Endothelial cell of umbilical vein (primary cell): ENCODE measurements at regions not wholly inside any gene's neighbourhood (a gene's known extent, or its start where the extent isn't known, plus 50 kb on each side); places are given as distances from the start of the nearest gene placed in this dataset.

Experiments used
- BruUV-seq: library from RNA; stranded (reverse); fragments of 400-500 nt; replicated peaks from 2 replicates; lab custom pipeline; 2021; lab: Mats Ljungman, UMichigan
- CTCF ChIA-PET: fragments of 300-600, 350-600 bp; sonication (Branson Sonifier 250); formaldehyde crosslinking; loops from one replicate; lab custom pipeline; 2021; ENCODE audit warnings: antibody characterized with exemption, inconsistent platforms; lab: Charles Lee
- POLR2A ChIA-PET: fragments of 300-600, 350-600 bp; sonication (Branson Sonifier 250); formaldehyde crosslinking; loops from one replicate; lab custom pipeline; 2021; ENCODE audit warnings: antibody characterized with exemption, inconsistent platforms; lab: Charles Lee
- DNase-seq: peaks from one replicate; pipeline ENCODE4 v3.0.0-alpha.2; 2011; ENCODE audit warnings: low read depth, low spot score
- FAIRE-seq: peaks from 2 replicates; lab custom pipeline; 2011; peaks lifted over from hg19 to GRCh38; lab: Jason Lieb, UNC
- H2AFZ ChIP-seq: 2 replicates; pipeline ENCODE4 v1.6.0; 2012; ENCODE audit warnings: low read depth, low read length, control low read depth, inconsistent platforms
- H3K27ac ChIP-seq: 2 replicates; pipeline ENCODE4 v1.5.1; 2011; ENCODE audit warnings: low read depth, mild to moderate bottlenecking, control low read depth, low read length, moderate library complexity; ENCODE audit not compliant: insufficient read depth
- H3K27me3 ChIP-seq, 2 experiments: 2 replicates each; pipeline versions ENCODE4 v1.6.0 to v1.6.1; 2011; ENCODE audit warnings: low read length in 2 of 2, mixed read lengths in 1 of 2; ENCODE audit not compliant: control insufficient read depth in 2 of 2, insufficient read depth in 2 of 2
- H3K36me3 ChIP-seq, 2 experiments: 2 replicates in 1 of 2; 3 replicates in 1 of 2; pipeline ENCODE4 v1.5.1; 2011; ENCODE audit warnings: low read length in 2 of 2, mild to moderate bottlenecking in 1 of 2, moderate library complexity in 1 of 2; ENCODE audit not compliant: control insufficient read depth in 2 of 2, insufficient read depth in 2 of 2; ENCODE audit errors: extremely low read depth in 1 of 2
- H3K4me1 ChIP-seq: 3 replicates; pipeline ENCODE4 v1.5.1; 2011; ENCODE audit warnings: mild to moderate bottlenecking, low read length; ENCODE audit not compliant: control insufficient read depth, insufficient read depth; ENCODE audit errors: extremely low read depth
- H3K4me2 ChIP-seq: 2 replicates; pipeline ENCODE4 v1.6.1; 2011; ENCODE audit warnings: low read length, control low read depth, mixed read lengths; ENCODE audit not compliant: insufficient read depth
- H3K4me3 ChIP-seq, 3 experiments: fragments of 200-600 bp in 1 of 3; sonication (generic), shearing (Covaris generic) in 1 of 3; replicated peaks in 1 of 3; 2 replicates each; pipeline ENCODE4 v1.5.1; 2011 to 2016; ENCODE audit warnings: control low read depth in 3 of 3, low read length in 3 of 3, mild to moderate bottlenecking in 2 of 3, inconsistent platforms in 1 of 3, low read depth in 1 of 3, moderate library complexity in 1 of 3; ENCODE audit not compliant: insufficient read depth in 1 of 3
- H3K79me2 ChIP-seq: 2 replicates; pipeline ENCODE4 v1.6.0; 2012; ENCODE audit warnings: low read length, inconsistent platforms; ENCODE audit not compliant: control insufficient read depth, insufficient read depth
- H3K9ac ChIP-seq: replicated peaks from 2 replicates; pipeline ENCODE3; 2011; ENCODE audit warnings: low read length, control low read depth; ENCODE audit not compliant: insufficient read depth; ENCODE audit errors: extremely low read depth
- H3K9me1 ChIP-seq: replicated peaks from 3 replicates; pipeline ENCODE4 v1.6.0; 2011; ENCODE audit warnings: mild to moderate bottlenecking, low read length; ENCODE audit not compliant: control insufficient read depth, insufficient read depth; ENCODE audit errors: extremely low read depth
- H3K9me3 ChIP-seq: replicated peaks from 2 replicates; pipeline ENCODE4 v1.5.1; 2012; ENCODE audit warnings: low read length, inconsistent platforms; ENCODE audit not compliant: control insufficient read depth, insufficient read depth
- H4K20me1 ChIP-seq: replicated peaks from 2 replicates; pipeline ENCODE3; 2011; ENCODE audit warnings: mild to moderate bottlenecking, low read length; ENCODE audit not compliant: control insufficient read depth, insufficient read depth; ENCODE audit errors: extremely low read depth
- CTCF ChIP-seq, 2 donors: IDR thresholded peaks; 1 replicate in 1 of 2; 2 replicates in 1 of 2; pipeline ENCODE4 v1.5.1; 2011; ENCODE audit warnings: low read length in 2 of 2, mild to moderate bottlenecking in 2 of 2, moderate library complexity in 2 of 2, control low read depth in 1 of 2, inconsistent platforms in 1 of 2, low read depth in 1 of 2; ENCODE audit not compliant: insufficient read depth in 1 of 2; ENCODE audit errors: extremely low read depth in 1 of 2
- EZH2 ChIP-seq: IDR thresholded peaks from 2 replicates; pipeline ENCODE4 v1.6.1; 2012; ENCODE audit warnings: borderline replicate concordance, low read depth, mild to moderate bottlenecking, moderate library complexity, low read length, inconsistent platforms; ENCODE audit not compliant: severe bottlenecking
- FOS ChIP-seq: IDR thresholded peaks from 2 replicates; pipeline ENCODE4 v1.6.1; 2011; ENCODE audit warnings: mild to moderate bottlenecking, low read length, moderate library complexity, borderline replicate concordance; ENCODE audit not compliant: insufficient read depth
- GATA2 ChIP-seq: IDR thresholded peaks from 2 replicates; pipeline ENCODE4 v1.7.0; 2011; ENCODE audit warnings: low read depth, mild to moderate bottlenecking, moderate library complexity, mixed read lengths, low read length; ENCODE audit not compliant: insufficient read length, insufficient read depth
- JUN ChIP-seq: IDR thresholded peaks from 2 replicates; pipeline ENCODE4 v1.6.1; 2011; ENCODE audit warnings: borderline replicate concordance, low read depth; ENCODE audit not compliant: insufficient read length, insufficient read depth
- MAX ChIP-seq: IDR thresholded peaks from 2 replicates; pipeline ENCODE4 v1.6.1; 2011; ENCODE audit not compliant: insufficient read depth, insufficient read length
- MYC ChIP-seq: IDR thresholded peaks from one replicate; pipeline ENCODE4 v1.6.1; 2011; ENCODE audit warnings: mild to moderate bottlenecking, low read depth, low read length
- POLR2A ChIP-seq: IDR thresholded peaks from 2 replicates; pipeline ENCODE4 v1.6.1; 2012; ENCODE audit warnings: low read depth, mild to moderate bottlenecking, control low read depth, low read length
- POLR2AphosphoS5 ChIP-seq: IDR thresholded peaks from 2 replicates; pipeline ENCODE4 v1.6.1; 2012; ENCODE audit warnings: low read depth, mild to moderate bottlenecking, control low read depth, low read length, moderate library complexity; ENCODE audit not compliant: insufficient read depth
- dilution Hi-C: fragments of 300-500 bp; cut with MboI; formaldehyde crosslinking; loops from one replicate; pipeline ENCODE4 v1.15.0; 2019; ENCODE audit warnings: low sequenced_read_pairs; ENCODE audit not compliant: extremely low pct_ligation_motif_present
- intact Hi-C: fragments of 100-400 bp; cut with micrococcal nuclease; formaldehyde crosslinking; loops from one replicate; pipeline ENCODE4 v1.10.0; 2022

- CTCF ChIA-PET, result interaction anchor here (2.5 to 2.9 kb wide), 2 partner anchors 13 to 235 kb away, joined by 15 to 38 read pairs; no protein-coding TSS in a partner anchor
- Histone ChIP-seq H3K4me2 (no peak overlapping the region), H3K4me3 (no peak overlapping the region), H4K20me1 (no peaks in the 10 kb centered on the region), H2AFZ (no peak overlapping the region), H3K27me3 (peaks cover 19 to 25% of the 10 kb centered on the region in 2 experiments), H3K9me3 (no peaks in the 10 kb centered on the region), H3K9ac (no peak overlapping the region), H3K4me1 (peaks cover 4% of the 10 kb centered on the region), H3K79me2 (no peaks in the 10 kb centered on the region), H3K36me3 (no peaks in the 10 kb centered on the region), H3K9me1 (no peaks in the 10 kb centered on the region), H3K27ac (no peak overlapping the region)
- POLR2A ChIA-PET, result no interaction called here
- BruUV-seq, result no TSS peak
- FAIRE-seq, result no peak
- DNase-seq, result no peak
- intact Hi-C loops, result loop anchor here (10.0 kb wide), 1 partner anchor 385 kb away; no protein-coding TSS in a partner anchor
- no peak for TF ChIP-seq POLR2A
- dilution Hi-C loops, result no loop called here
Measured at GRCh38 chr13:112639521-112639920, 50.3 kb upstream of the ATP11A start.

DNA sequence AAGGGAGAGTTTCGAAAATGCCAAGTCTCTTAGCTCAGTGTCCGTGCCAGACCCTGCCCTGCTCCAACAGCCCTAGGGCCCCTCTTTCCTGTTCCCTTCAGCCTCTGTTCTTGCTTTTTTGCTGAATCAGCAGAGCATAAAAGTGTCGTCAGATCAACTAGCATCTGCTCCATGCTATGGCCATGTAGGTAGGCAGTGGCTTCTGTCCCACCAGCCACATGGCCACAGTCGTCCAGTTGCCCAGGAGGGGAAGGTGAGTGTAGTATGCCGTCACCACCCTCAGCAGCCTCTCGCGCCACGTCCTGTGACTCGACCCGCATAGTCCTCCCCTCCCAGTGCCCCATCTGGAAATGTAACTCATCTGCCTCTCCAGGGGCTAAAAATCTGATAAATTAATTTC lies 50.9 kb upstream of the ATP11A start:
- FAIRE-seq (no peak), DNase-seq (no peak)
- H3K36me3 ChIP-seq, result no peaks in the 10 kb centered on the region
- no peak overlapping the region for H3K4me2 ChIP-seq
- H3K27me3 ChIP-seq, result peaks cover 20 to 28% of the 10 kb centered on the region in 2 experiments
- peaks cover 4% of the 10 kb centered on the region for H3K4me1 ChIP-seq
- H3K9me3 ChIP-seq, result no peaks in the 10 kb centered on the region
- dilution Hi-C loops (no loop called here), intact Hi-C loops (loop anchor here (10.0 kb wide), 1 partner anchor 386 kb away; no protein-coding TSS in a partner anchor)
- H2AFZ ChIP-seq, result no peak overlapping the region
- ChIA-PET CTCF (interaction anchor here (1.0 to 2.9 kb wide), 3 partner anchors 13 to 235 kb away, joined by 7 to 38 read pairs (median 15); no protein-coding TSS in a partner anchor), POLR2A (no interaction called here)
- no peak overlapping the region for H3K9ac ChIP-seq
- TF ChIP-seq MYC, result no peak
- TF ChIP-seq MAX, result no peak
- no peak for TF ChIP-seq GATA2
- TF ChIP-seq JUN, result no peak
- TF ChIP-seq POLR2AphosphoS5, result no peak
- no peak for TF ChIP-seq CTCF (IDR thresholded peaks at IDR 0.05; ENCODE audit: extremely low read depth in 1 of 2, insufficient read depth in 1 of 2, low read depth in 1 of 2, low read length in 2 of 2)
- TF ChIP-seq POLR2A, result no peak
- no peak for TF ChIP-seq EZH2
- TF ChIP-seq FOS, result no peak
- no peaks in the 10 kb centered on the region for H4K20me1 ChIP-seq
- H3K9me1 ChIP-seq, result no peaks in the 10 kb centered on the region
- no peaks in the 10 kb centered on the region for H3K79me2 ChIP-seq
- no peak overlapping the region for H3K4me3 ChIP-seq
- no TSS peak for BruUV-seq
- H3K27ac ChIP-seq, result no peak overlapping the region
